Ectodermal cell (in vitro differentiated cells): ENCODE measurements at regions not wholly inside any gene's neighbourhood (a gene's known extent, or its start where the extent isn't known, plus 50 kb on each side); places are given as distances from the start of the nearest gene placed in this dataset.

Source experiments
- H3K27ac ChIP-seq: 2 replicates; pipeline ENCODE4 v1.7.0; 2013; ENCODE audit warnings: mild to moderate bottlenecking, low read depth, low read length; ENCODE audit not compliant: insufficient read depth, poor library complexity, severe bottlenecking
- H3K27me3 ChIP-seq: 2 replicates; pipeline ENCODE4 v1.7.0; 2013; ENCODE audit warnings: mild to moderate bottlenecking, low read length; ENCODE audit not compliant: insufficient read depth, control insufficient read depth, poor library complexity, severe bottlenecking
- H3K36me3 ChIP-seq: one replicate; pipeline ENCODE4 v1.7.0; 2013; ENCODE audit warnings: low read length; ENCODE audit not compliant: control insufficient read depth, insufficient read depth
- H3K4me1 ChIP-seq: one replicate; pipeline ENCODE4 v1.7.0; 2013; ENCODE audit warnings: low read length; ENCODE audit not compliant: control insufficient read depth, insufficient read depth
- H3K4me3 ChIP-seq: 2 replicates; pipeline ENCODE4 v1.7.0; 2013; ENCODE audit warnings: low read depth, low read length, control low read depth; ENCODE audit not compliant: insufficient read depth
- H3K9me3 ChIP-seq: 2 replicates; pipeline ENCODE4 v1.7.0; 2013; ENCODE audit warnings: mild to moderate bottlenecking, low read length, moderate library complexity; ENCODE audit not compliant: control insufficient read depth
- WGBS, 2 experiments: methylation state at CpG; one replicate each; pipeline ENCODE4 v1.1.7; 2013; ENCODE audit warnings: missing lambda C conversion rate in 2 of 2; 5-methylcytosine and 5-hydroxymethylcytosine counted together

DNA sequence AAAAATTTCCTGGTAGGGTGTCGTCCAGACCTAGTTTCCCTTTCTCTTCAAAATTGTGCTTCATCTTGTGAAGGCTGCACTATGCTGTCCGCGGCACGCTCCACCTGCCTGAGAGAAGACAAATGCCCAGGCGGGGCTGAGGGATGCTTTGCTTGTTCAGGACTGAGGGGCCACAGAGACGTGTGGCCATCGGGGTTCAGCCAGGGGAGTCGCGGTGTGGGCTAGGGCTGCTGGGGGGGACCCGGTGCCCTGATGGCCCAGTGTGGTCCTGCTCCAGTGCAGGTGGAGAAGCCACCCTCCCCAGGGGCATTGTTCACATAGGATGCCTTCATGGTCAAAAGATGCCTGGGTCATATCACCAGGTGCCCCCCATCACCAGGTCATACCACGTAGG lies 107.8 kb upstream of the SHH start:
- 95% methylated on average over 11 of the region's 11 CpGs for WGBS, 2 experiments
- no peaks in the 10 kb centered on the region for H3K4me1 ChIP-seq
- H3K9me3 ChIP-seq = no peaks in the 10 kb centered on the region
- no peaks in the 10 kb centered on the region for H3K27me3 ChIP-seq
- H3K4me3 ChIP-seq = no peak overlapping the region
- no peaks in the 10 kb centered on the region for H3K36me3 ChIP-seq
- no peak overlapping the region for H3K27ac ChIP-seq

DNA sequence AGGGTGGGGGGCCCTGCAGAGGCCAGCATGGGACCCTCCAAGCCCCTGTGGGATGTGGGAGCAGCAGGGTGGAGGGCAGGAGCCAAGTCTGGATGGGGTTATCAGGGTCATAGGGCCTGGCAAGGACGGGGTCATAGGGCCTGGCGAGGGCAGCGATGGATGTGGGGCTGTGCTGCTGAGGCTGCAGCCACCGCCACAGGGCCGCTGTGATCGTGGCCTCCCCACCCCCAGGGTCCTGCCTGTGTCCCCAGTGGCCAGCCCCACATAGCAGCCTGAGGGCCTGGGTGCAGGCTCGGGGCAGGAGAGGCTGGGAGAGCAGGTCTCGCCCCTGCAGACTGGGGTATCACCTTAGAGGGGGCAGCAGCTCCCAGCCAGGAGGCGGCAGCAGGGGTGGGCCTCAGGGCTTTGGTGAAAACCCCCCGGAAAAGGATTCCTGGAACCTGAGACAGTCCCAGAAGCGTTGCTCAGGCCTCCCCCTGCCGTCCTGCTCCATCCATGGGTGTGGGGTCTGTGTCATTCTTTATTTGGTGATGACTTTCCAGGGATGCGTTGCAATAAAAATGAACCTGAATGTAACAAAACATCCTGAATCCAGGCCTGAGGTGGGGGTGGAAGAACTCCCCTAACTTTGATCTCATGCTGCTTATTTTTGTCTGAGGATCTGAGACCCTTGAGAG lies 107.3 kb upstream of the SHH start:
- 93 to 94% methylated on average over 13 of the region's 13 CpGs for WGBS, 2 experiments

DNA sequence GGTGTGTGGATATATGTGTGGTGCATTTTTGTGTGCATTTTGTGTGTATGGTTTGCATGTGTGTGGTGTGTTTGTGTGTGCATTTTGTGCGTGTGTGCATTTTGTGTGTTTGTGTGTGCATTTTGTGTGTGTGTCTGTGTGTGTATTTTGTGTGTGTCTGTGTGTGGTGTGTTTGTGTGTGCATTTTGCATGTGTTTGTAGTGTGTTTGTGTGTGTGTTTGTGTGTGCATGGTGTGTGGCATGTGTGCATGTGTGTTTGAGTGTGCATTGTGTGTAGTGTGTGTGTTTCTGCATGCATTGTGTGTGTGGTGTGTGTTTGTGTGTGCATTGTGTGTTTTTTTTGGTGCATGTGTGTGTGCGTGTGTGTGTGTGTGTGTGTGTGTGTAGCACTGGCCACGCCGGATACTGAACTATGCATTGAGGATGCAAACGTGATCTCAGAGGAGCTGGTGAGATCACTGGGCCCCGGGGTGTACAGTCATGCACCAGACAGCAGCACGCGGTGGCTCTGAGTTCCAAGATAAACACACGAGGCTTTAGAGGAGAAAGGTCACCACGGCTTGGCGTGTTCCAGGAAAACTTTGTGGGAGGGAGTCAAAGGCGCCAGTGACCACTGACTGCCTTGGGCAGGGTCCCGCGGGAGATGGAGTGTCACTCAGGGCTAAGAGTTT lies 106.6 kb upstream of the SHH start:
- H3K27me3 ChIP-seq = no peaks in the 10 kb centered on the region
- H3K4me1 ChIP-seq = no peaks in the 10 kb centered on the region
- 91 to 92% methylated on average over 14 of the region's 14 CpGs for WGBS, 2 experiments
- H3K36me3 ChIP-seq = no peaks in the 10 kb centered on the region
- H3K4me3 ChIP-seq = no peak overlapping the region
- H3K27ac ChIP-seq = no peak overlapping the region
- no peaks in the 10 kb centered on the region for H3K9me3 ChIP-seq

More for the DNA sequence above, 107.3 kb upstream of the SHH start:
- Histone ChIP-seq H3K4me1 (no peaks in the 10 kb centered on the region), H3K9me3 (no peaks in the 10 kb centered on the region), H3K36me3 (no peaks in the 10 kb centered on the region), H3K27me3 (no peaks in the 10 kb centered on the region), H3K27ac (no peak overlapping the region), H3K4me3 (no peak overlapping the region)

DNA sequence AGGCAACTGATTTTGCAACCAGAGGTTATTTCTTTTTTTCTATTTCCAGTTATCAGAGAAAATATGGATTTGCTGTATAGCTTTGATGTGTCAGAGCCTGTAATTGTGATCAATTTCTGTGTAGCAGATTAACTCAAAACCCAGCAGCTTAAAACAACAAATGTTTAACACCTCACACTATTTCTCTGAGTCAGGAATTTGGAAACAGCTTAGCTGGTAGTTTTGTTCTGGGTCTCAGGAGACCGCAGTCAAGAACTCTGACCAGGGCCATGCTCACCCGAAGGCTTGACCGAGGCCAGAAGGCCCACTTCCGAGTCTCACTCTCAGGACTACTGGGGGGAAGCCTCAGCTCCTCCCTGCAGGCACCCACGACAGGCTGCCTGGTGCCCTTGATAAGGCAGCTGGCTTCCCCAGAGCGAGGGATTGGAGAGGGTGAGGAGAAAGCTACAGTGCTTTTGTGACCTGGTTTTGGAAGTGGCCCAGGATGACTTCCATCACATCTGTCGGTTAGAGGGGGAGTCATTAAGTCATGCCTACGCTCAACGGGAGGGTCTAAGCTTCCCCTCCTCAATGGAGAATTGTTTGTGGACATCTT lies 105.7 kb upstream of the SHH start:
- Histone ChIP-seq H3K36me3 (no peaks in the 10 kb centered on the region), H3K27me3 (no peaks in the 10 kb centered on the region), H3K9me3 (no peaks in the 10 kb centered on the region), H3K4me3 (no peak overlapping the region), H3K27ac (no peak overlapping the region), H3K4me1 (no peaks in the 10 kb centered on the region)
- 82 to 83% methylated on average over 9 of the region's 9 CpGs for WGBS, 2 experiments

DNA sequence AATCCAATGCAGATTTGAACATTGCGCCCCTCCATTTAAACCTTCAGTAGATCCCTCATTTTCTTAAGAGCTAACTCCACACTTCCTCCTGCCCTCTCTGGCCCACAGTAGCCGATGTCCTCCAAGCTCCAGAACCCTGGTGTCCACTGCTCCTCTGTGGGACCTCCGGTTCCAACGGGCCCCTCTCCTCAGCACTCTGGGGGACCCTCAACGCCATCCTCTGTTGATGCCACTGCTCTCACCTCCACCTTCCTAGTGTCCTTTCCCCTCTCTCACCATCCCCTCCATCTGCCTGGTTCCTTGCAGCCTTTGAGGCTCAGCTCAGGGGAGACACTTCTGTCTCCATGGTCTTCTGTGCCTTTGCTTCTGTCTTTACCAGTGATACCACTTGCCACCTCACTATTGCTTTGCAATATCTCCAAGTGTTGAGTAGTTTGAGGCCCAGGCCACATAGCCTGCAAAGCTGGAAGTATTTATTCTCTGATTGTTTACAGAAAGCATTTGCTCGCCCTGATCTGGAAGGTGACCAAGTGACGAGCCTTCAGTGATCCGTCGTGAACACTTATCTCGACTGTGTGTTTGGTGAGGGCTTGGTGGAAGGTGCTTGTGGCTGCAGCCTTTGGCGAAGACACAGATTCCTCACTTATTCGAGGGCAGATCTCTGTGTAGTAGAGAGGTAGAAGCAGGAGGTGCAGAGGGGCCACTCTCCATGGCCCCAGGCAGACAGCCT lies 104.8 kb upstream of the SHH start:
- 87% methylated on average over 12 of the region's 12 CpGs for WGBS, 2 experiments
- H3K27ac ChIP-seq = no peak overlapping the region

DNA sequence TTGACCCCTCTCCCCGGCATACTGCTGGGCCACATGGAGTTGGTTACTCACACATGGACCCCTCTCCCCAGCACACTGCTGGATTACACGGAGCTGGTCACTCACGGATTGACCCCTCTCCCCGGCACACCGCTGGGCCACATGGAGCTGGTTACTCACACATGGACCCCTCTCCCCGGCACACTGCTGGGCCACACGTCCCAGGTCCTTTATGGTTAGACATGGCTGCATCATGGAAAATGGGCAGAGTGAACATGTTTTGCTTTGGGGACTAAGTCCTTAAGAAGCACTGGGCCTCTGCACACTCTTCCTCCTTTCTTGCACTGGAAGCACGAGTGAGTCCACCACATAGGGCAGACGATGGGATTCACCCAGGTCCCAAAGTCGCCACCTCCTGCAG lies 102.1 kb upstream of the SHH start:
- Histone ChIP-seq H3K4me1 (no peaks in the 10 kb centered on the region), H3K27ac (no peak overlapping the region), H3K9me3 (no peaks in the 10 kb centered on the region), H3K36me3 (no peaks in the 10 kb centered on the region), H3K4me3 (no peak overlapping the region), H3K27me3 (no peaks in the 10 kb centered on the region)
- WGBS, 2 experiments = 84 to 86% methylated on average over 10 of the region's 10 CpGs

More for the DNA sequence above, 104.8 kb upstream of the SHH start:
- Histone ChIP-seq H3K4me1 (no peaks in the 10 kb centered on the region), H3K27me3 (no peaks in the 10 kb centered on the region), H3K4me3 (no peak overlapping the region), H3K36me3 (no peaks in the 10 kb centered on the region), H3K9me3 (no peaks in the 10 kb centered on the region)

DNA sequence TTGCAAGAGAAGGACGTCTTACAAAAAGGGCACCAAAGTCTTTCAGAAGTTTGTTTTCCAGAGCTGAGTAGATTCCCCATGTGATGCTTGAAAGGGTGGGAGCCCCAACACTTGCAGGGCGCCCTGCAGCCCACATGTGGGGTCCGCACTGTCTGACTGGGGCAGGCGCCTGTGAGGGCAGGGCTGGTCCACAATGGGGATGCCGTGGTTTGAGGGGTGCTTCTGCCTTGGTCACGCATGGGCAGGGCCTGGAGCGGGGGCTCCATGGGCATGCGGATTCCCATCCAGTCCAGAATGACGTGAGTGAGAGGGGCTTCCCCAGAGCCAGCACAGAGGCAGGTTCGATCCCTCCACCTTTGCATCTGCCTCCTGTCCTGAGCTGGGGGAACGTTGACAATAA lies 101.5 kb upstream of the SHH start:
- no peak overlapping the region for H3K4me3 ChIP-seq
- H3K9me3 ChIP-seq = no peaks in the 10 kb centered on the region
- no peaks in the 10 kb centered on the region for H3K27me3 ChIP-seq
- H3K36me3 ChIP-seq = no peaks in the 10 kb centered on the region
- no peak overlapping the region for H3K27ac ChIP-seq
- 86 to 87% methylated on average over 11 of the region's 11 CpGs for WGBS, 2 experiments
- no peaks in the 10 kb centered on the region for H3K4me1 ChIP-seq

DNA sequence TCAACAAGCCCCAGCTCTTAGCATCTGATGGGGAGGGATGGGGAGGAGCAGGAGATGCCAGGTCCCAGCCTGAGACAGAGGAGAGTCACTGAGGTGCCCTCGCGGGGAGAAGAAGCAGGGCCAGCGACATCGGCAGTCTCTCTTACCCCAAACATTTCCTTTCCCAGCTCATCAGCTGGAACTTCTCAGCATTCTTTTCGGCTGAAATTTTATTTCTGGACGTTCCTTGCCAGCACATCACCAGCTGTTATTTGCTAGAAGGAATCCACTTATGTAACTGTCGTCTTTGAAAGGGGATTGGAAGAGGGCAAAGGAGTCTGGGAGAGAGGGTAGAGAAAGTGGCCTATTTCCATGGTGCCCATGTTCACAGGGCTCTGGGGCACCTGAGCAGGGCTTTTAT lies 101.0 kb upstream of the SHH start:
- Histone ChIP-seq H3K27ac (no peak overlapping the region), H3K9me3 (no peaks in the 10 kb centered on the region), H3K36me3 (no peaks in the 10 kb centered on the region), H3K27me3 (no peaks in the 10 kb centered on the region), H3K4me1 (no peaks in the 10 kb centered on the region), H3K4me3 (no peak overlapping the region)
- WGBS, 2 experiments = 94 to 95% methylated on average over 7 of the region's 7 CpGs

DNA sequence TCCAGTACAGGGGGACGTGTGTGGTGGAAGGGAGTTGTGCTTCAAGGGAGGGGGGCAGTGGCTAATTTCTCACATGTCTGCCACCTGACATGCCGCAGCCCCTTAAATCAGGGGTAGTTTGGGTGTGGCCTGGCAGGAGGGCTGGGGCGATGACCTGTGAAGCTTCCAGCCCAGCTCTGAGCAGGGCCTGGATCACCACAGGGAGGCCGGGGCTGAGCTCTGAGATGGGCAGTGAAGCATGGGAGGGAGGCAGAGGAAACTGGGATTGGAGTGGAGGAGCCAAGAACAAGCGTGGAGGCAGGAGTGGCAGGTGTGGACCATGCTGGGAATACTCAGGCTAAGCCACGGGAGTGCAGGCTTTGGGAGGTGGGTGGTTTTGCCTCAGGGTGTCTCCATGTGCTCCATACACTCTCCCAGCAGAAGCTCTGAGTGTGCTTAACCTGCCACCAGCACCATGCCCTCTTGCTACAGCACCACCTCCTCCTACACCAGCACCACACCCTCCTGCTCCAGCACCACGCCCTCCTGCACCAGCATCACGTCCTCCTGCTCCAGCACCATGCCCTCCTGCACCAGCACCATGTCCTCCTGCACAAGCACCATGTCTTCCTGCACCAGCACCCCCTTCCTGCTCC lies 99.3 kb upstream of the SHH start:
- Histone ChIP-seq H3K27ac (no peak overlapping the region), H3K27me3 (no peaks in the 10 kb centered on the region), H3K9me3 (no peaks in the 10 kb centered on the region), H3K36me3 (no peaks in the 10 kb centered on the region), H3K4me3 (no peak overlapping the region), H3K4me1 (no peaks in the 10 kb centered on the region)
- 90 to 92% methylated on average over 8 of the region's 8 CpGs for WGBS, 2 experiments

DNA sequence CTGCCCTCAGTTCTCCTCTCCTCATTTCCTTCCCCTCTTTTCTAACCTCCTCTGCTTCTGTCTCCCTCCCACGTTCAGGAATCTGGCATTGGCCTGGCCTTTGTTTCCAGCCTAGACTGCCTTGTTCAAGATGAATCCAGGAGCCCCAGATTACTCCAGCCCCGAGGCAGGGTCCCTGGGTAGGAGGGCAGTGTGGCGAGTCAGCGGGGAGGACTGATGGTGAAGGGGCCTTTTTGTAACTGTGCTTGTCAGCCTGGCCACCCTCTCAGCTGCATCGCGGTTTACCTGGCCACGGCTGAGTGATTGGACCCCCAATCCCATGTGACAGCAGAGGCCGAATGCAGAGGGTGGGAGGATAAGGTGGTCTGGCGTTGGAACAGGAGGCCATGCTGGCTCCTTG lies 96.1 kb upstream of the SHH start:
- H3K27me3 ChIP-seq = no peaks in the 10 kb centered on the region
- no peak overlapping the region for H3K4me3 ChIP-seq
- no peak overlapping the region for H3K27ac ChIP-seq
- no peaks in the 10 kb centered on the region for H3K36me3 ChIP-seq
- H3K9me3 ChIP-seq = no peaks in the 10 kb centered on the region
- H3K4me1 ChIP-seq = no peaks in the 10 kb centered on the region
- 83 to 85% methylated on average over 9 of the region's 9 CpGs for WGBS, 2 experiments
